ENCODE measurements at regions not wholly inside any gene's neighbourhood (a gene's known extent, or its start where the extent isn't known, plus 50 kb on each side); places are given as distances from the start of the nearest gene placed in this dataset.

DNA sequence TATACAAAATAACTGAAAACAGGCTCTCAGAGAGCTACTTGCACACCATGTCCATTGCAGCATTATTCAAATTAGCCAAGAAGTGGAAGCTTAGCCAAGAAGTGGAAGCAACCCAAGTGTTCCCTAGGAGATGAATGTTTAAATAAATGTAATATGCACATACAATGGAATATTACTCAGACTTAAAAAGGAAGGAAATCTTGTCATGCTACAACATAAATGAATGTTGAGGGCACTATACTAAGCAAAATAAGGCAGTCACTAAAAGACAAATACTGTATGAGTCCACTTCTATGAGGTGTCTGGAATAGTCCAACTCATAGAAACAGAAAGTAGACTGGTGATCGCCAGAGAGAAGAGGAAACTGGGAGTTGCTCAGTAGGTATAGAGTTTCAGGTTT, 438.1 kb downstream of the MAT2B start:
- ATAC-seq = no peak
- no peak for DNase-seq
- intact Hi-C loops (cut with DNase I; ENCODE audit: low total_unique reads) = no loop called here
- Histone ChIP-seq H3K9me3 (no peaks in the 10 kb centered on the region), H3K4me1 (no peaks in the 10 kb centered on the region), H3K36me3 (no peaks in the 10 kb centered on the region), H3K27ac (no peak overlapping the region), H3K4me3 (no peak overlapping the region), H3K27me3 (no peaks in the 10 kb centered on the region)
- in situ Hi-C loops (cut with MboI; ENCODE audit: low sequenced_read_pairs in 4 of 4) = no loop called here
- TF ChIP-seq, protein P1, sequence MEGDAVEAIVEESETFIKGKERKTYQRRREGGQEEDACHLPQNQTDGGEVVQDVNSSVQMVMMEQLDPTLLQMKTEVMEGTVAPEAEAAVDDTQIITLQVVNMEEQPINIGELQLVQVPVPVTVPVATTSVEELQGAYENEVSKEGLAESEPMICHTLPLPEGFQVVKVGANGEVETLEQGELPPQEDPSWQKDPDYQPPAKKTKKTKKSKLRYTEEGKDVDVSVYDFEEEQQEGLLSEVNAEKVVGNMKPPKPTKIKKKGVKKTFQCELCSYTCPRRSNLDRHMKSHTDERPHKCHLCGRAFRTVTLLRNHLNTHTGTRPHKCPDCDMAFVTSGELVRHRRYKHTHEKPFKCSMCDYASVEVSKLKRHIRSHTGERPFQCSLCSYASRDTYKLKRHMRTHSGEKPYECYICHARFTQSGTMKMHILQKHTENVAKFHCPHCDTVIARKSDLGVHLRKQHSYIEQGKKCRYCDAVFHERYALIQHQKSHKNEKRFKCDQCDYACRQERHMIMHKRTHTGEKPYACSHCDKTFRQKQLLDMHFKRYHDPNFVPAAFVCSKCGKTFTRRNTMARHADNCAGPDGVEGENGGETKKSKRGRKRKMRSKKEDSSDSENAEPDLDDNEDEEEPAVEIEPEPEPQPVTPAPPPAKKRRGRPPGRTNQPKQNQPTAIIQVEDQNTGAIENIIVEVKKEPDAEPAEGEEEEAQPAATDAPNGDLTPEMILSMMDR (IDR thresholded peaks at IDR 0.05 in 4 of 5, conservative IDR thresholded peaks at IDR 0.05 in 1 of 5) = no peak
- no peak for TF ChIP-seq POLR2A (IDR thresholded peaks at IDR 0.05)

- ATAC-seq (no peak), DNase-seq (no peak)
- H3K9me3 ChIP-seq = no peaks in the 10 kb centered on the region
- H3K27me3 ChIP-seq = no peaks in the 10 kb centered on the region
- H3K4me1 ChIP-seq = no peaks in the 10 kb centered on the region
- in situ Hi-C loops (cut with MboI; ENCODE audit: low sequenced_read_pairs in 4 of 4) (no loop called here), intact Hi-C loops (cut with DNase I; ENCODE audit: low total_unique reads) (no loop called here)
- H3K36me3 ChIP-seq = no peaks in the 10 kb centered on the region
- H3K27ac ChIP-seq = no peak overlapping the region
- TF ChIP-seq POLR2A (IDR thresholded peaks at IDR 0.05) = no peak
- TF ChIP-seq, protein P1 (IDR thresholded peaks at IDR 0.05 in 4 of 5, conservative IDR thresholded peaks at IDR 0.05 in 1 of 5) = no peak
- H3K4me3 ChIP-seq = no peak overlapping the region
Observed at GRCh38 chr5:163944738-163945137, 439.3 kb downstream of the MAT2B start.

DNA sequence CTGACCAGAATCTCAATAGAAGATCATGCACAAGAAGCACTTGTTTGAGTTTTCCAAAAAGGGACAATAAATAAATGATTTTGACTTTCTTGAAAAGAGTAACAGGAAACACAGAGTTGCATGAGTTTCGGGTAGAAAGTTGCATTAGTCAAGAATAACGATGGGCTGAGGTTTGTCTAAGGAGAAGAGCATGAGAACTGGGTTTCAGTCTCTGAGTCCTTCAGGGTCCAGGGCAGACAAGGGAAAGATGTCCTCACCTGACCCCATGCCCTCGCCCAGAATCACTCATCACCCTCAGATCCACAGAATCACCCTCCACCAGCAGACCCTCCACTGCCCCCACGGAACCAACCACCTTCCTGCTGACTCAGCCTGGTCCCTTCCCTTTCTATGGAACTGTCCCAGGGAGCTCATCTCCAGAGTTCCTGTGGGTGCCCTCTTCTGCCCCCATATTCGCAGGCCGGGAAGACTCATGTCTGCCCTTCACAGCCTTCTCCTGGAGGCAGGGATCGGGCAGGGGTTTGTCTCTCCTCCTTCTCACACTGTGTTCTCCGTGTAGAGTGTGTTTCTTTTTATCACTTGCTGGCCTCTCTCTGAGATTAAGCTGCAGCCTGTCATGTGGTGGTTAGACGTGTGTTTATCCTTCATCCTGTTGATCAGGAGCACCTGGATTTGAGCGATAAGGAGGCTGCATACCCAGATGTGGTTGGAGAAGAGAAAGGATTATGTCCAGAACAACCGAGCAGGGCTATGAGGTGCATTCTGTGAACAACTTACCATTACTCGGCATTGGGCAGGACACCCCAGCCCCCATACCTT, 442.6 kb downstream of the MAT2B start:
- DNase-seq (no peak), ATAC-seq (no peak)
- H3K27me3 ChIP-seq = no peaks in the 10 kb centered on the region
- no peaks in the 10 kb centered on the region for H3K4me1 ChIP-seq
- no peak overlapping the region for H3K27ac ChIP-seq
- H3K4me3 ChIP-seq = no peak overlapping the region
- no peaks in the 10 kb centered on the region for H3K36me3 ChIP-seq
- intact Hi-C loops (cut with DNase I; ENCODE audit: low total_unique reads) (no loop called here), in situ Hi-C loops (cut with MboI; ENCODE audit: low sequenced_read_pairs in 4 of 4) (no loop called here)
- TF ChIP-seq POLR2A (IDR thresholded peaks at IDR 0.05) = no peak
- TF ChIP-seq, protein P1 (IDR thresholded peaks at IDR 0.05 in 4 of 5, conservative IDR thresholded peaks at IDR 0.05 in 1 of 5) = no peak
- no peaks in the 10 kb centered on the region for H3K9me3 ChIP-seq

- no peaks in the 10 kb centered on the region for H3K27me3 ChIP-seq
- H3K4me3 ChIP-seq = no peak overlapping the region
- no peak overlapping the region for H3K27ac ChIP-seq
- ATAC-seq = no peak
- no peaks in the 10 kb centered on the region for H3K4me1 ChIP-seq
- no peak for DNase-seq
- intact Hi-C loops (cut with DNase I; ENCODE audit: low total_unique reads) = no loop called here
- in situ Hi-C loops (cut with MboI; ENCODE audit: low sequenced_read_pairs in 4 of 4) = no loop called here
- no peaks in the 10 kb centered on the region for H3K36me3 ChIP-seq
- no peaks in the 10 kb centered on the region for H3K9me3 ChIP-seq
- TF ChIP-seq, protein P1 (IDR thresholded peaks at IDR 0.05 in 4 of 5, conservative IDR thresholded peaks at IDR 0.05 in 1 of 5) = no peak
- no peak for TF ChIP-seq POLR2A (IDR thresholded peaks at IDR 0.05)
Observed at GRCh38 chr5:163950248-163950647, 444.8 kb downstream of the MAT2B start.

GRCh38 chr5:163951069-163951468, 445.6 kb downstream of the MAT2B start:
- no peaks in the 10 kb centered on the region for H3K4me1 ChIP-seq
- TF ChIP-seq POLR2A (IDR thresholded peaks at IDR 0.05) = no peak
- TF ChIP-seq, protein P1 (IDR thresholded peaks at IDR 0.05 in 4 of 5, conservative IDR thresholded peaks at IDR 0.05 in 1 of 5) = no peak
- in situ Hi-C loops (cut with MboI; ENCODE audit: low sequenced_read_pairs in 4 of 4) (no loop called here), intact Hi-C loops (cut with DNase I; ENCODE audit: low total_unique reads) (no loop called here)
- no peak for ATAC-seq
- no peak overlapping the region for H3K27ac ChIP-seq
- no peaks in the 10 kb centered on the region for H3K27me3 ChIP-seq
- no peaks in the 10 kb centered on the region for H3K9me3 ChIP-seq
- H3K36me3 ChIP-seq = no peaks in the 10 kb centered on the region
- H3K4me3 ChIP-seq = no peak overlapping the region
- DNase-seq = no peak

Measured in gastrocnemius medialis (tissue), 4 donors.